SIG-M5 treated with dmso at 0.1 percent for 504 hours (cell line): ENCODE measurements at regions not wholly inside any gene's neighbourhood (a gene's known extent, or its start where the extent isn't known, plus 50 kb on each side); places are given as distances from the start of the nearest gene placed in this dataset.
"Not testable (repeated sequence)": the region's sequence is repeated elsewhere in the genome, so short reads cannot be mapped to it uniquely, and the experiment has no call there.

Experiments used
- DNase-seq: peaks from one replicate; lab custom pipeline; 2025; ENCODE audit not compliant: unreplicated experiment; lab: John Stamatoyannopoulos, UW

DNA sequence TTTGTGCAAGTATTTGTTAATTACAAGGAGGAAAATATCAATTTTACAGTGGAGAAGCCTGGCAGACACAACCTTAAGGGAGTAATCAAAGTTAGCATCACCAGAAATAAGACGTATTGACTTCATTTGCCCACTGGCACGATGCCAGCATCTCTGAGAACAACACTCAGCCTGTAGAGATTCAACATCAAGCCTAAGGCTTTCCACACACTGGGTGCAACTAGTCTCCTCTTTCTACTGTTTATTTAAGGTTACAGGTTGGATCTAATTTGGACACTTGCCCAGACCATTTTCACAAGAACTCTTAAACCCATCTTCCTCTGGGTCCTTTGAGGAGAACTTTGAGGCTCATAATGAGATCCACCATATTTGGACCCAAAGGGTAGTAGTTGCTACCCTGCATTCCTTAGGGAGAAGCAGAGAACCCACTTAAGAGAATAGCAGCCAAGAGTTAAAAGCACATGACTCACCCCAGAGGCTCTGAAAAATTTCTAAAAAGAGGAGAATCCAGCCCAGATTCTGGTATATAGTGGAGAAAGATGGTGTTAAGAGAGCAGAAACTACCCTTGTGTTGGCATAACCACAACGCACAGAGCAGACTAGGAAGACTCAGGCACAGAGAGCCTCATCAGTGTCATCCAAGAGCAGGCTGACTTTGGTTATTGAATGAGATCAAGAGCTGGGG lies 97.3 kb downstream of the CCDC71L start:
- no peak for DNase-seq

DNA sequence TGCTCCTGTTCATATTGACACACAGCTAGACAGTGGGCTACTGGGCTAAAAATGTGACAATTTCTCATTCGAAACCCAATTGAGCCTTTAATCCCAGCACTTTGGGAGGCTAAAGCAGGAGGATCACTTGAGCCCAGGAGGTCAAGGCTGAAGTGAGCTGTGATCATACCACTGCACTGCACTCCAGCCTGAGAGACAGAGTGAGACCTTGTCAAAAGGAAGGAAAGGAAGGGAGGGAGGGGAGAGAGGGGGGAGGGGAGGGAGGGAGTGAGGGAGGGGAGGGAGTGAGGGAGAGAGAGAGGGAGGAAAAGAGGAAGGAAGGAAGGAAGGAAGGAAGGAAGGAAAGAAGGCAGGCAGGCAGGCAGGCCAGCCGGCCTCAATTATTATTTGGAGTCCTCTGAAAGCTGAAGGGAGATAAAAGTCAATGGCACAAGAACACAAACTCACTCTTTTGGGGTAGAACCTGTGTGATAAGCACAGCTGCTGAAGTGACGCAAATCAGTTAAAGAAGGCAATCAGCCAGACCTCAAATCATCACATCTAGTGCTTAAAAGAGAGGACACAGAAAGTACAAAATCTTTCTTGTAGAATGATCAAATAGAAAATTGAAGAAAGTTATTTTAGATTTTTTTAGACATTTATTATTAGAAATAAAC lies 98.1 kb downstream of the CCDC71L start:
- no peak for DNase-seq

DNA sequence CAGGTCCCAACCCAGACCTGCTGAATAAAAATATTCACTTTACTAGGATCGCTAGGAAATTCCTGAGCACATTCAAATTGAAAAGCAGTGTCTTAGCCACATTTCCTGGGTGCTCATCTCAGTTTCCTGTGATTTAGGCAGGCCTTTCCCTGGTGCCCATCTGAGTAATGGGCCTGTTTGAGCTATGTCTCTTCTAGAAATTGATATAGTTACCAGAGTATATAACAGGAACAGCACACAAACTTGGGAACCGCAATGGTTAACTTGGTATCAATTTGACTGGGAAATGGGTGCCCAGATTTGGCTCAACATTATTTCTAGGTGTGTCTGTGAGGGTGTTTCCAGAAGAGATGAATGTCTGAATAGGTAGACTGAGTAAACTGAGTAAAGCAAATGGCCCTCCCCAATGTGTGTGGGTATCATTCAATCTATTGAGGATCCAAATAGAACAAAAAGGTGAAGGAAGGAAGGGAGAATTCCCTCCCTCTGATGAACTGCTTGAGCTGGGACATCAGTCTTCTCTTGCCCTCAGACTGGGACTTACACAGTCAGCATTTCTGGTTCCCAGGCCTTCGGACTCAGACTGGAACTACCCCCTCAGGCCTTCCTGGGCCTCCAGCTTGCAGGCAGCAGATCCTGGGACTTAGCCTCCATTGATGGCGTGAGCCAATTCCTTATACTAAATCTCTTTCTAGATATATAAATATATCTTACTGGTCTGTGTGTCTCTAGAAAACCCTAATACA lies 99.1 kb downstream of the CCDC71L start:
- DNase-seq = no peak

DNA sequence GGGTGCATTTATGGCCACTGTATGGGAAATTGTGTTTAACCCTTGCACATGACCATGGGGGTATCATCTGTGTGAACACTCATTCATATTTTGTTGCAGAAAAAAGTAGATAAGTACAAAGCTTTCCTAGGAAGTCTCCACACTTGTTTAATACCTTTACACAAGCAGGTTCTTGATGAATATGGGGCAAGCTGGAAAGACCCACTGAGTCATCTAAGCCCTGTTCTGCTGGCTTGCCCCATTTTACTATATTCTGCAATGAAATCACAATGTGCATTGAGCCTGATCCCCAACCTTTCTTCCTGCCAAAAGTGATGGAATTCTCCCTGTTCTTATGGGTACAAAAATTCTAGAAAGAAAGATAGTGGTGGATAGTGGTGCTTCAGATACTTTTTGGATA lies 99.8 kb downstream of the CCDC71L start:
- DNase-seq = no peak

DNA sequence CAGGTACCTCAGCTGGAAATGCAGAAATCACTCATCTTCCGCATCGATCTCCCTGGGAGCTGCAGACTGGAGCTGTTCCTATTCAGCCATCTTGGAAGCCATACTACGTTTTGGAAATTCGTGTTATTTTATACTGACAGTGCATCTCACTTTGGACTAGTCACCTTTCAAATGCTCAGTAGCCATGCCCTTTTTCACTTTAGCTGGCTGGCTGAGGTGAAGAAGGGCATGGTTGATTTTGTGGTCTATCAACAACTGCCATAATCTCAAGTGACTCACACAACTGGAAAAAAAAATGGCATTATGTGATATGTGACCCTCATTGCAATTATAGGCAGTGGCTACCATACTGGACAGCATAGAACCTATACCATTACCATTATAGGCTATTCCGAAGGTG lies 100.5 kb downstream of the CCDC71L start:
- no peak for DNase-seq

DNA sequence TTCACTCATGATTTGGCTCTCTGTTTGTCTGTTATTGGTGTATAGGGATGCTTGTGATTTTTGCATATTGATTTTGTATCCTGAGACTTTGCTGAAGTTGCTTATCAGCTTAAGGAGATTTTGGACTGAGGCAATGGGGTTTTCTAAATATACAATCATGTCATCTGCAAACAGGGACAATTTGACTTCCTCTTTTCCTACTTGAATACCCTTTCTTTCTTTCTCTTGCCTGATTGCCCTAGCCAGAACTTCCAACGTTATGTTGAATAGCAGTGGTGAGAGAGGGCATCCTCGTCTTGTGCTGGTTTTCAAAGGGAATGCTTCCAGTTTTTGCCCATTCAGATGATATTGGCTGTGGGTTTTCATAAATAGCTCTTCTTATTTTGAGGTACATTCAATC lies 104.7 kb downstream of the CCDC71L start:
- not testable (repeated sequence) for DNase-seq

DNA sequence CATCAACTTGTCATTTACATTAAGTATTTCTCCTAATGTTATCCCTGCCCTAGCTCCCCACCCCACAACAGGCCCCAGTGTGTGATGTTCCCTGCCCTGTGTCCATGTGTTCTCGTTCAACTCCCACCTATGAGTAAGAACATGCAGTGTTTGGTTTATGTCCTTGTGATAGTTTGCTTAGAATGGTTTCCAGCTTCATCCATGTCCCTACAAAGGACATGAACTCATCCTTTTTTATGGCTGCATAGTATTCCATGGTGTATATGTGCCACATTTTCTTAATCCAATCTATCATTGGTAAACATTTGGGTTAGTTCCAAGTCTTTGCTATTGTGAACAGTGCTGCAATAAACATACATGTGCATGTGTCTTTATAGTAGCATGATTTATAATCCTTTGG lies 106.3 kb downstream of the CCDC71L start:
- DNase-seq = not testable (repeated sequence)

DNA sequence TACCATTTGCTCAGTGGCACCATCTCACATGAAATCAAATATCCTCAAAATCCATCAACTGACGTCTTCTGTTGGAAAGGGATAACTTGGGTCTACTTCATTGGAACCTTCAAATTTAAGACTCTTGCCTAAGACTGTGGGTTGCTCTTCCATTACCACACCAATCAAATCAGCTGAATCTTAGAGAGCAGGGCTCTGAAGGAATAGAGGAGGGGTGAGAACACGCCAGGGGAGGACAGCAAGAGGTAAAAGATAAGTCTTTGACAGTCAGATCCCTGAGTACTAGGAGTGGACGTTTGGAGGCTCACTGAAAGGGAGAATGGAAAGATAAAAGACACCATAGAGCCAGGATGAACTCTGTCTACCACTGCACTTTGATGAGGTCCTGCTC lies 107.5 kb downstream of the CCDC71L start:
- DNase-seq = peak; percentile 7

DNA sequence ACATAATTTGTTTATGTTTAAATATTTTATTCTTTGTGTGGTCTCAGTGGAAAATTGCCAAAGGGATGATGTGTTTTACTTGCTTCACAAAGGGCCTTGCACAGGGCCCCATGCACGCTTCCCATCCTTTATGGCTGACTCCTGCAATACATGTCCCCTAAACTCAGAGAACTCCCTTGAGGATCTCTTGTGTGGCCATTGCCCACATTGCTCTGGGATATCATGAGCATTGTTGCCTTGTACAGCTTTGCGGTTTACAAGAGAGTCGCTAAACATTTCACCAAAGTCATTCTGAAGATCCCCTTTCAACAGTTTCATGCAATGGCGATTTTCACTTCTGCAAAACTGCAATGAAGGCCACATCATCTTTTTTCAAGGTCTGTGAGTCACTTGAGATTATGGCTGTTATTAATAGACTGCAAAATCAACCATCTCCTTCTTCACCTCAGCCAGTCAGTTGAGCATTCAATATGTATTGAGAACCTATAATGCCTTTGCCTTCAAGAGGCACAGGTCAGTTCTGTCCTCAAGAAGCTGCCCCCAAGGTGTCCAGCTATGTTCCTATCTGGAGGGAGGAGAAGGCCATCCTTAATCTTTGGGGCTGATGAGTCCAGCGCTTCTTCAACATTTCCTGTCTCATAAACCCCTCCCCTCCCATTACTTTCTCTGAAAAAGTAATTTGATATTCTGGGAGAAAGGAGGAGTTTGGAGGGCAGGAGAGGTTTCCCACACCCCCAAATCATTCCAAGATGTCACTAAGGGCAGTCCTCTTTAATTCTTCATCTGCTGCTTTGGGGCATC lies 108.1 kb downstream of the CCDC71L start:
- peak; percentile 96 for DNase-seq

DNA sequence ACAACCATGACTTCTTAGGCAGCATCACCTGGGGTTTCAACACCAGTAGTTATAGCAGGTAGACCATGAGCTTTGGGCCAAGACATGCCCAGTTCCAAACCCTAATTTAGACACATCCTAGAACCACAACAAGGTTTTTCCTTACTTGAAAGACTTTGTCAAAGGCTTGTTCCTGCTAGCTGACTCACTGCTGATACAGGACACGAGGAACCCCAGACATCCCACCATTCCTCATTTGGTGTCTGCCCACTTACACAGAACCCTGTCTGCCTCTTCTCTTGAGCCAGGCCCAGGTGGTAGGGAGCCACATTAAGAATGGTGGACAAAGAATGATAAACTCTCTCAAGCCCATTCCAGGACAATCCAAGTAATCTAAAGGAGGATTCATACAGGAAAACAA lies 109.0 kb downstream of the CCDC71L start:
- no peak for DNase-seq

DNA sequence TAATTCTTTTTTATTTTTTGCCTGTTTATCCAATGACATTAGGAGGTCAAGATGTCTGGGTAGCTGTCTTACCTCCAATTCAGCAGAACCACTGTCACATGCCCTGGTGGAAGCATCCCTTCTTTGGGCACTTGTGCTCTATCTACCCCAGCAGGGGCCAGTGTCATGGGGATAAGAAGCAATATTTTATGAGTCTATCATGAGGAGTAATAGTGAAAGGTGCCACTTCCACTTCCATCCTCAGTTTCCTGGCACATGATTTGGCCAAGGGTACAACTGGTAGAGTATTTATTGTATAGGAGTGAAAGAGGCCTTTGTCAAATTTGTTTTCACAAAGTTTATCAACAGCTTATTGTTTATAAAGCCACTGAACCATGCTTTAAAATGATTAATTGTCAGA lies 112.5 kb downstream of the CCDC71L start:
- DNase-seq = no peak

DNA sequence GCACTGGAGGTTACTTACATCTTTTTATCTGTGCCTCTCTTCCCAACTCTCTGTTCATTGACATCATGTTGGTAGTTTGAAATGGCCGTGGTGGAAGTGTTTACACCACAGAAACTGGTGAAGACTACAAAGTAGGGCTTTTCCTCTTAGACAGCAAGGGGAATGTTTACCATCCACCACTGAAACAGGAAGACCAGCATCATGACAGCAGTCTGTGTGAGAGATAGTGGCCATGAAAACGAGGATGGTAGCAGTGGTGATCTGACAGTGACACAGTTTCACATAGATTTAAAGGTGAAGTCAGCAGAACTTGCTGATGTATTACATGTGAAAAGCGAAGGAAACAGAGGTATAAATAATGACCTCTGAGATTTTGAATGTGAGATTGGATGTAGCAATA lies 115.7 kb downstream of the CCDC71L start:
- no peak for DNase-seq

DNA sequence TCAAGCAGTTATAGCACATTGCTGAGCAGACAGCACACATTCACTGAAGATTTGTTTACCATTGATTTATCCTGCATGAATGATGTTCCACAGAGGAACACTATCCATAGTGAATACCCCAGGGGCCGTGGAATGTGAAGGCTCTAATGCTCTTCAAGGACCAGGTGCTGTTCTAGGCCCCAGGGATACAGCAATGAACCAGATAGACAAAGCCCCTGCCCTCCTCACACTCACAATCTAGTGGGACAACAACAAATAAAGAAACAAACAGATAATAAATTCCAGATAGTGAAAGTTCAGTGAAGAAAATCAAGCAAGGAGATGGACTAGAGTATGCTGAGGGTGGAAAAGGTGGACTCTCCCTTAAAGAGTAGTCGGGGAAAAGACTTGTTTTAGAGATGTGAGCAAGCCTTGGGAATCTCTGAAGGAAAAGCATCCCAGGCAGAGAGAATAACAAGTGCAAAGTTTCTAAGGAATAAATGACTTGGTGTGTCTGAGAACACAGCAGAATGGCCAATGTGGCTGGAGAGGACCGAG lies 117.7 kb downstream of the CCDC71L start:
- no peak for DNase-seq

DNA sequence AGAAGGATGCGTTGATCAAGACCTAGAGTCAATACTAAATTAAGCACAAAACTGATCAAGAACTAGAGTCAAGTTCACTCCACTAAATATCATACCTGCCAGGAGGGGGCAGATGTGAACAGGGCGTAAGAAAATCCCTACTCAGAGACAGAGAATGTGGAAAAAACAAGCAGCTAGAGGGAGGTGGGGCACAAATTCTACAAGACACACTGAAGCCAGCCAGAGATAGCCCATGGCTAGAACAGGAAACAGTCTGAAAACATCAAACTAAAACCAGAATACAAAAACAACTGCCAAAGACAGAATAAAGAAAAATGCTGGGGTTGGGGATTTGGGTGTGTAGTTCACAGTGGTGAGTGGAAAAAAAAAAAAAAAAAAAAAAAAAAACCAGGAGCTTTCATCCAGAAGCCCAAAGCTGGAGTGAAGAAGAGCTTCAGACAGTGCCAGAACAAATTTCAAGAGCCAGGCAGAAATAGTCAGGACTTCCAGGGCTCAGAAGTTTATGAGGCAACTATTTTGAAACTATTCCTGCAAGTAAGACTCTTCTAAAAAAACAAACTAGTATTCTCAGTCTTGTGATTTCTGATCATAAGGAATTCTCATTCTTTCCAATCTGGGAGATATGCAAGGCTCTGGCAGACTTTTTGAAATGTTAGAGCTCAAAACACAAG lies 118.3 kb downstream of the CCDC71L start:
- DNase-seq = peak; percentile 78

DNA sequence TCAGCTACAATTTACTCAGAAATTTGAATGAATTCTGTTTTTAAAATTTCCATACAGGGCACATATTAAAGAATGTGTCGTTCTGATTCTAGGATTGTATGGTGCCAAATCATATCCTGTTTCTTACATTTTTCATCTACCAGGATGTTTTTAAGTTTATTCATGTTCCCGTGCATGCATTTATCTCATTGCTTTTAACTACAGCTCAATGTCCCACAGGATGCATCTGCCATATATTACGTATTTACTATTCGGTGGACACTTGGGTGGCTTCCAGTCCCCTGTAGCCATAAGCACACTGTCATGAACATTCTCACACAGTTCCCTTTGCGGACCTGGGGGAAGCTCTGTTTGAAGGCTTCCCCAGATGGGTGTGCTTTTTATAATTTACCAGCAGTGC lies 122.3 kb downstream of the CCDC71L start:
- DNase-seq = no peak

DNA sequence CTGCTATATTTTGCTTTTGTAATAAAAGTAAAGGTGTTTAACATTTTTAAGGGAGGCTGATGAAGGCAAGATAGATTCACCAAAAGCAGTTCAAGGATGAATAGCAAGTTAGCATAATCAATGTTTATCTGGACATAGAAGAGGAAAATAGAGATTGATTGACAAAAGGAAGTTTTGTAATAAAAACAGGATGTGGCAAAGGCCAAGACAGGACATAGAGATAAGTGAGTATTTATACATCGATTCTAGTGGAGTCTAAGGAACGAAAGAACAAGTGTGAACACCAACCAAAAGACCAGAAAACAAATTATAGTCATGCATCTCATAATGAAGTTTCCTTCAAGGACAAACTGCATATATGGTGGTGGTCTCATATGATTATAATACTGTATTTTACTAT lies 123.8 kb downstream of the CCDC71L start:
- no peak for DNase-seq

DNA sequence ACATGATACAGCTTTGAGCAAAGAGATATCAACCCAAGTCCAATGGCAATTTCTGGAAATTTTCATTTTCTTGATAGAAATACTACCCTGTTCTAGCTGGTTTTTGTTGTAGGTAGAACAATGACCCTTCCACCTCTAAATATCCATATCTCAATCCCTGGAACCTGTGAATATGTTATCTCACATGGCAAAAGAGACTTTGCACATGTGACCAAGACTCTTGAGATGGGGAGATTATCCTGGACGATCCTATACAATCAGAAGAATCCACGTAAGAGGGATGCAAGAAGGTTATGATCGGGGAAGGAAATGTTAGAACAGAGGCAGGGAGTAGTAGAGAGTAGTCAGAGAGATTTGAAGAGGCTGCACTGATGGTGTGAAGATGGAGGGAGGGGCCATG lies 124.9 kb downstream of the CCDC71L start:
- no peak for DNase-seq

DNA sequence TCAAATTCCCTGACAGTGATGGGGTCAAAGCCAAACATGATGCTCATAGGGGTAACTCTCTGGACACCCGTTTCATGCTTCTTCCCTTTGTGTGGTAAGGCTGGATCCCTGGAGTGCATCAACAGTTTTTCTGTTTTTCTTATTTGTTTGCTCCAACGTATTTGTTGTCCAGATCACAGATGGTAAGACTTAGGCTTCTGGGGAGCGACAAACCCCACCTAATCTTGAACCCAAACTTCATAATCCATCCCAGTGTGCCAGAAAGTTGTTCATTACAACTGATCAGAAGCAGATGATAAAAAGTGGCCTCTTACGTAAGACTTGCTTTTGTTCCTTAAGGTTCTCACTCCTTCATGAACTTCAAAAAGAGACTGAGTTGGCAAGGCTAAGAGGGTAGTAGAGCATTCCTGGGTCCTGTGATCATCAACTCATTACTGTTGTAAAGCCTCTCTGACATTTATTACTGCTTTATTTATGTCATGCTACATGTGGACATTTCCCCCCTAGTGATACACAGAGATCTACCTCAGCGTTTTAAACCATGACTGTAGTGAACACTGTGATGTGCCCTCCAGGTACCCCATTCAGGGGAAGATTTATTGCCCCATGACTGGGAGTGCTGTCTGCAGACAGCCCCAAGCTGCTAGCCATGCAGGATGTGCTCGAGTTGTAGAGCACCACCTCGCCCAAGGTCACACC lies 125.6 kb downstream of the CCDC71L start:
- no peak for DNase-seq

DNA sequence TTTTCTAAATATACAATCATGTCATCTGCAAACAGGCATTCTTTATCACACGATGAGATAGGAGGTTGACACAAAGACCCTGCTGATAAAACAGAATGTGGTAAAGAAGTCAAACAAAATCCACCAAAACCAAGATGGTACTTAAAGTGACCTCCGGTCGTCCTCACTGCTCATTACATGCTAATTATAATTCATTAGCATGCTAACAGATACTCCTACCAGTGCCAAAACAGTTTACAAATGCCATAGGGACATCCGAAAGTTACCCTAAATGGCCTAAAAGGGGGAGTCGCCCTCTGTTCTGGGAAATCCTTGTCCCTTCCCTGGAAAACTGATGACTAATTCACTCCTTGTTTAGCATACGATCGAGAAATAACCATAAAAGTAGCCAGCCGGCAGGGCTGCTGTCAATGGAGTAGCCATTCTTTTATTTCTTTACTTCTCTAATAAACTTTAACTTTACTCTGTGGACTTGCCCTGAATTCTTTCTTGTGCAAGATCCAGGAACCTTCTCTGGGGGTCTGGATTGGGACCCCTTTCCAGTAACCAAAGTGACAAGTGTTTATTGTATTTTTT lies 126.6 kb downstream of the CCDC71L start:
- DNase-seq = no peak

DNA sequence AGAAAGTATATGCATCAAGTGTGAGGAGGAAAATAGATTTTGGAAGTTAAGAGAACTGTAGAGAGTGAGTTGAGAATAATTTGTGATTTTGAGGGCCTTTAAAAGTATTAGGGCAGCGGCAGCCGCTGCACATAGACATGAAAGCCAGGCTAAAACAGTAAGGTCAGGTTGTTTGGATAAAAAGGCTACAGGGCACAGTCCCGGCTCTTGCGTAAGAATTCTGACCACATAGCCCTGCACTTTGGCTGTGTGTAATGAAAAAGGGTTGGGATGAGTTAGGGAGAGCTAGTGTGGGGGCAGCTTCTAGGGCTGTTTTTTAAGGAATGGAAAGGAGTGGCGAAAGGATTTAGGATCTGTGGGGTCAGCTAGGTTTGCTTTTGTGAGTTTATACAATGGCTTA lies 130.8 kb downstream of the CCDC71L start:
- not testable (repeated sequence) for DNase-seq
